ENCODE measurements at regions not wholly inside any gene's neighbourhood (a gene's known extent, or its start where the extent isn't known, plus 50 kb on each side); places are given as distances from the start of the nearest gene placed in this dataset.

DNA sequence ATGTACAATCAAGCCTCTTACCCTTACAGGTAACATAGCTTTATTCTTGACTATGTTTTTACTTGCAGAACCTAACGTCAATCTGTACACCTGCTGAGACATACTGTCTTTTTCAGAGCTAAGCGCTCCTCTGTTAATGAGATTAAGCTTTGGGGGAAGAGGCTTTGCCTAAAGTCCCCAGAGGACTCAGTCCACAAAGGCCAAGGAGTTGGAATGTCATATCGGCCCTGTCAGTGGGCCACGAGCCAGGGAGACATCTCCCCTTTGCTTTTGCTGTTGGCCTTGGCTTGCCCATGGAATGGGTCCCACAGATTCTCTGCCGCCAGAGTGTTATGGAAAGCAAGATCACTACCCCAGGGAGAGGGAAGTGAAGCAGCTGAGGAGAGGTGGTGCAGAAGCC lies 64.1 kb upstream of the SOX4 start:
- H3K4me3 ChIP-seq (ENCODE audit: low read depth, low read length): no peak overlapping the region
- H3K4me1 ChIP-seq (ENCODE audit: control insufficient read depth, insufficient read depth, low read length, unreplicated experiment): no peaks in the 10 kb centered on the region
- peaks cover 6% of the 10 kb centered on the region; the same call in 1 of the 2 replicates for H3K27me3 ChIP-seq (ENCODE audit: insufficient read depth, low read length)
- H2AFZ ChIP-seq (ENCODE audit: low read length, unreplicated experiment): no peak overlapping the region
- H3K79me2 ChIP-seq (ENCODE audit: control insufficient read depth, insufficient read depth, low read length, unreplicated experiment): no peaks in the 10 kb centered on the region
- H3K36me3 ChIP-seq (ENCODE audit: insufficient read depth, low read length): no peaks in the 10 kb centered on the region
- no peak overlapping the region for H3K27ac ChIP-seq (ENCODE audit: low read depth, low read length)

GRCh38 chr6:21531393-21531792 lies 62.2 kb upstream of the SOX4 start:
- no peak overlapping the region for H2AFZ ChIP-seq (ENCODE audit: low read length, unreplicated experiment)
- H3K36me3 ChIP-seq (ENCODE audit: insufficient read depth, low read length): no peaks in the 10 kb centered on the region
- H3K79me2 ChIP-seq (ENCODE audit: control insufficient read depth, insufficient read depth, low read length, unreplicated experiment): no peaks in the 10 kb centered on the region

DNA sequence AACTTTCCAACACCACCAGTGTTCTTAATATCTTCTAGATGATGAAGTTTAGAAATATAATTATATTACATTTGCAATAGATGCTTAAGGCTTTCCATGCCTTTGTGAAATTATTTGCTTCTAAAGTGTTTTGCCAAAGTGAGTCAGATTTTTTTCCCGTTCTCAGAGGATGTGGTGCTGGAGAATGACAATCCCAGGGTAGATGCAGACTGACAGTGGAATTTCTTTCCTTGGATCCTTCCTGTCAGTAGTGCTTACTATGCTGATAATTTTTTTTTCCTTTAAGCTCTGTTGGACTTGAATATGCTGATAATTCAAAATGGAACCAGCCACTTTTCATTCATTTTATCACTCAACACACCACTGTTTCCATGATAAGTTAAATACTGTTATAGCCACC lies 59.9 kb upstream of the SOX4 start:
- Histone ChIP-seq H3K27ac (ENCODE audit: low read depth, low read length) (no peak overlapping the region), H3K79me2 (ENCODE audit: control insufficient read depth, insufficient read depth, low read length, unreplicated experiment) (no peaks in the 10 kb centered on the region), H3K4me1 (ENCODE audit: control insufficient read depth, insufficient read depth, low read length, unreplicated experiment) (peaks cover 3% of the 10 kb centered on the region), H3K27me3 (ENCODE audit: insufficient read depth, low read length) (no peaks in the 10 kb centered on the region), H3K36me3 (ENCODE audit: insufficient read depth, low read length) (no peaks in the 10 kb centered on the region), H3K4me3 (ENCODE audit: low read depth, low read length) (no peak overlapping the region), H2AFZ (ENCODE audit: low read length, unreplicated experiment) (no peak overlapping the region)

More at GRCh38 chr6:21531393-21531792, 62.2 kb upstream of the SOX4 start:
- Histone ChIP-seq H3K4me1 (ENCODE audit: control insufficient read depth, insufficient read depth, low read length, unreplicated experiment) (no peaks in the 10 kb centered on the region), H3K27me3 (ENCODE audit: insufficient read depth, low read length) (no peaks in the 10 kb centered on the region), H3K27ac (ENCODE audit: low read depth, low read length) (no peak overlapping the region), H3K4me3 (ENCODE audit: low read depth, low read length) (no peak overlapping the region)

GRCh38 chr6:21536280-21536766 lies 57.2 kb upstream of the SOX4 start:
- no peaks in the 10 kb centered on the region for H3K27me3 ChIP-seq (ENCODE audit: insufficient read depth, low read length)
- H3K36me3 ChIP-seq (ENCODE audit: insufficient read depth, low read length): no peaks in the 10 kb centered on the region
- H3K4me1 ChIP-seq (ENCODE audit: control insufficient read depth, insufficient read depth, low read length, unreplicated experiment): peaks cover 3% of the 10 kb centered on the region
- H3K79me2 ChIP-seq (ENCODE audit: control insufficient read depth, insufficient read depth, low read length, unreplicated experiment): no peaks in the 10 kb centered on the region
- no peak overlapping the region for H3K4me3 ChIP-seq (ENCODE audit: low read depth, low read length)
- no peak overlapping the region for H2AFZ ChIP-seq (ENCODE audit: low read length, unreplicated experiment)
- H3K27ac ChIP-seq (ENCODE audit: low read depth, low read length): no peak overlapping the region

DNA sequence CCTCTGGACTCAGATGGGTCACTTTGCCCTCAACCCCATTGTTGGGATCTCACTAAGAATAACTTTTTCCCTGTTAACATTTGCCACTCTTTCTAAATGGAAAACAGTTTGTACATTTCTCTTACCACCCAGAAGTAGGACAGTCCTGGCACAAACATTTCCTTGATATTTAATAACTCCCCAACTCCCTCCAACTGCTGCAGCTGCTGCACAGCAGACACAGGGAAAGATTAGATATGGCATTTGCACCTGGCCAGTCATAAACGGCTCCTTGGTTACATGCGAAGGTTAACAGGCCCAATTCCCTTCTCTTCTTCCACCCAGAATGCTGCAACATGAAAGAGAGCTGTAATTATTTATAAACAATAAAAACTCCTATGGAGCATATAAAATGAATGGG lies 55.9 kb upstream of the SOX4 start:
- Histone ChIP-seq H3K36me3 (ENCODE audit: insufficient read depth, low read length) (no peaks in the 10 kb centered on the region), H3K27me3 (ENCODE audit: insufficient read depth, low read length) (no peaks in the 10 kb centered on the region), H3K79me2 (ENCODE audit: control insufficient read depth, insufficient read depth, low read length, unreplicated experiment) (no peaks in the 10 kb centered on the region), H3K27ac (ENCODE audit: low read depth, low read length) (no peak overlapping the region), H3K4me3 (ENCODE audit: low read depth, low read length) (no peak overlapping the region), H2AFZ (ENCODE audit: low read length, unreplicated experiment) (no peak overlapping the region), H3K4me1 (ENCODE audit: control insufficient read depth, insufficient read depth, low read length, unreplicated experiment) (peaks cover 3% of the 10 kb centered on the region)

DNA sequence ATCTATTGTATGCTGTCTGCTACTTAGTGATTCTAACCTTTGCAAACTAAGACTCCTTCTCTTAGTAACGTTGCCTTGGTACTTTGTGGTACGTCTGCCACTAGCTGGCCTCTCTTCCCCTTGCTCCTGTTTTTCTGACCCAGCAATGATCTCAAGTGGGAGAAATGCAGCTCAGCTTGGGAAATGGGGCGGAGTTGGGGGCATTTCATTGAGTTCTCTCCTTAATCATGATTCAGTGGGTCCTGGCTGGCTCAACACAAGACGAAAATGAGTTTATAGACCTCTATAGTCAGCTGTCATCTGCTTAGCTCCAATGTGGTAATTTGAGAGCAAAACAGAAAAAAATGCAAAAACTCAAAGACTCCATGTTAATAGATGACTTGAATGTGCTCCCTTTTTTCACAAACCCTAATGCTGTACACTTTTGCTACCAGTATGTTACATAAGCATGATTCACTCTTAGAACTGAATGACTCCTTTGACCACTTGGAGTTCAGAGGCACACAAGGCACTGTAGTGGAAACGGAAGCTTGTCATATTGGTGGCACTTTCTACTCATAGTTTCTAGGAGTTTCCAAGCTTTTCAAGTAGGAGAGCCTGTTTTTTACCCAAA lies 55.3 kb upstream of the SOX4 start:
- Histone ChIP-seq H2AFZ (ENCODE audit: low read length, unreplicated experiment) (no peak overlapping the region), H3K79me2 (ENCODE audit: control insufficient read depth, insufficient read depth, low read length, unreplicated experiment) (no peaks in the 10 kb centered on the region), H3K4me3 (ENCODE audit: low read depth, low read length) (no peak overlapping the region), H3K4me1 (ENCODE audit: control insufficient read depth, insufficient read depth, low read length, unreplicated experiment) (peaks cover 3% of the 10 kb centered on the region), H3K27ac (ENCODE audit: low read depth, low read length) (no peak overlapping the region), H3K36me3 (ENCODE audit: insufficient read depth, low read length) (no peaks in the 10 kb centered on the region), H3K27me3 (ENCODE audit: insufficient read depth, low read length) (no peaks in the 10 kb centered on the region)

GRCh38 chr6:21539621-21540100 lies 53.9 kb upstream of the SOX4 start:
- H3K79me2 ChIP-seq (ENCODE audit: control insufficient read depth, insufficient read depth, low read length, unreplicated experiment): no peaks in the 10 kb centered on the region
- no peak overlapping the region for H2AFZ ChIP-seq (ENCODE audit: low read length, unreplicated experiment)
- H3K4me3 ChIP-seq (ENCODE audit: low read depth, low read length): no peak overlapping the region
- H3K36me3 ChIP-seq (ENCODE audit: insufficient read depth, low read length): no peaks in the 10 kb centered on the region
- H3K27ac ChIP-seq (ENCODE audit: low read depth, low read length): no peak overlapping the region
- H3K27me3 ChIP-seq (ENCODE audit: insufficient read depth, low read length): no peaks in the 10 kb centered on the region
- peaks cover 3% of the 10 kb centered on the region for H3K4me1 ChIP-seq (ENCODE audit: control insufficient read depth, insufficient read depth, low read length, unreplicated experiment)
